Germinal center (tissue), 1 donor: ENCODE measurements at regions not wholly inside any gene's neighbourhood (a gene's known extent, or its start where the extent isn't known, plus 50 kb on each side); places are given as distances from the start of the nearest gene placed in this dataset.
"Not testable (repeated sequence)": the region's sequence is repeated elsewhere in the genome, so short reads cannot be mapped to it uniquely, and the experiment has no call there.

ENCODE experiments used
- DNase-seq: peaks from one replicate; pipeline ENCODE4 v3.0.0; 2012; ENCODE audit warnings: mixed read lengths, low spot score

DNA sequence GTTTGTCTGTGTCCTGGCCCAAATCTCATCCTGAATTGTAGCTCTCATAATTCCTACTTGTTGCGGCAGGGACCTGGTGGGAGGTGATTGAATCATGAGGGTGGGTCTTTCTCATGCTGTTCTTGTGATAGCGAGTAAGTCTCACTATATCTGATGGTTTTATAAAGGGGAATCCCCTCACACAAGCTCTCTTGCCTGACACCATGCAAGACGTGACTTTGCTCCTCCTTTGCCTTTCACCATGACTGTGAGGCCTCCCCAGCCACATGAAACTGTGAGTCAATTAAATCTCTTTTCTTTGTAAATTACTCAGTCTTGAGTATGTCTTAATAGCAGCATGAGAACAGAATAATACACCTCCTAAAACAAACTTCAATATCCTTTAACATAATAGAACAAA is 1065.6 kb downstream of the PLA2G4A start:
- DNase-seq, result no peak

DNA sequence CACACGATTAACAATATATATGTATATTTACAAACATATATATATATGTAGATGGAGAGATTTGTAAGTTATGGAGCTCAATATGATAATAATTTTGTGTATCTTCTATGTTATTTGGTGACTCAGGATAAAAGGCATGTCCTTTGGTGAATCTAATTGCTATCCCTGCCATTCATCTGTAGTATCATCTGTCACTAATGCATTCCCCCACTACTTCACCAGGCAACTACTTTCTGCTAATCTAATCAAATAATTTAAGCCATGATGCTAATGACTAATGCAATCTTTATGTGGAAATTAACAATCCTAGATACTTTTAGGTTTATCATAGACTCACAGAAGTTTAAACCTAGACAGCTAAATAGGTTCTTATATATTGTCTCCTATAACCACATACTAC is 1074.5 kb downstream of the PLA2G4A start:
- DNase-seq, result no peak

DNA sequence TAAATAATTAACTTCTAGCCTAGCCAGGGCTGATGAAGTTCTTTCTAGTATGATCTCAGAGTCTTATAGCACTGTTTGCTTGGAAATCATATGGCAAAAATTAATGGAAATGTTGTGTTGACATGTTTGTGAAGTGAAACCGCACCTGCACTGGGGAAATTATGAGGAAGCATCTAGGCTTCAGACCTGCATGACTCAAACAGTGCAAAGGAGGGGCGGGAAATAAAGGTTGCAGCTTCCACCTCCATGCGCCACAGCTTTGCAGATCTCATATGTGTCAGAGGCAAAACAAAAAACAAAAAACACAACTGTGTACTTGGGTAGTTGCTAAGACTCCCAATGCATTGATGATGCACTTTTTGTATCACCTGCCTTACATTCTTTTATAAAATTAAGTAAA is 1080.6 kb downstream of the PLA2G4A start:
- no peak for DNase-seq

DNA sequence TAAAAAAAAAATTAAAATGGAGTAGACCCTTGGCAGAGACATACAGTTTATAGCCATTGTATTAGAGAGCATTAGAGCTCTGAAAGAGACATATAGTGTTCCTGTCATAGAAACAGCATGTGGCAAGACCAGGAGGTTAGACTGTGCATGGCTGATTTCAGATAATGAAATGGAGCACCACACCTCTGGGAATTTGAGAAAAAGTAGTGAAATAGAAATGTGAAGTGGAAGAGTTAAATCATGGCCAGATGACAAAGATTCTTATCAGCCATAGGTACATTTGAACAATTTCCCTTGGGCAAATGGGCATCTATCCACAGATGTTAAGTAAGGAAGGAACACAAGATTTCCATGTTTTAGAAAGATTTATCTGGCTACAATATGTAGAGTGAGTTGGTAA is 1083.1 kb downstream of the PLA2G4A start:
- DNase-seq, result no peak

DNA sequence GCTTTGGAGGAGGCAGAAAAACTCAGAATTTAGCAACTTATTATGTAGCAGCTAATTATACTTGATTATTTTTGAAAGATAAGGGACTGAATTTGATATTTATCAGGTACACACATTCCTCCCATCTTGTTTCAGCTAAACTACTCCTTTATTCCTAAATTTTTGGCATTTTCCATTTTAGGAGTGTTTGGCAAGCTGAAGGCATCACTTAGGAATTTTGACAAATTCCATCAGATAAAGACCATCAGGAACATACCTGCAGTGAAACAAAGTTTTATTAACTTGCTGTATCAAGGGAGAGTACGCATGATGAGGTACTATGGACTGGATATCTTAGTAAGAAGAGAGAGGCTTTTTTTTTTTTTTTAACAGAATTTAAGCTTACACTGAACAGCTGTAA is 1092.2 kb downstream of the PLA2G4A start:
- DNase-seq, result no peak

DNA sequence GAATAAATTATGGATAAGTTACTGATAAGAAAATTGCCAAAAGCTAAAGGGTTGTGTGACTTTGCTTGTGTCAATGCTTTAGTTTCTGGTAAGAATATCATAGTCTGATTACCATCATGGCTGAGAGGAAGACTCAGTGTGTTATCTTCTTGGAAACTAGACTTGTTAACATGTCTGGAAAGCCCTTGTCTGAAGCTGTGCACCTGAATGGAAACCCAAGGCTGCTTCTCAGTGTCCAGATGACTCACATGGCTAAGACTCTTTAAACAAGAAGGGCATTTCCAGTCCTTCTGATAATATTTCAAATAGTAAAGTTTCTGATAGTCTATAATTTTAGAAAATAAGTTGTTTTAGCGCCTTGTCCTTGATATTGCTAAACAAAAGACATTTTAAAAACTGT is 1092.7 kb downstream of the PLA2G4A start:
- DNase-seq, result no peak

DNA sequence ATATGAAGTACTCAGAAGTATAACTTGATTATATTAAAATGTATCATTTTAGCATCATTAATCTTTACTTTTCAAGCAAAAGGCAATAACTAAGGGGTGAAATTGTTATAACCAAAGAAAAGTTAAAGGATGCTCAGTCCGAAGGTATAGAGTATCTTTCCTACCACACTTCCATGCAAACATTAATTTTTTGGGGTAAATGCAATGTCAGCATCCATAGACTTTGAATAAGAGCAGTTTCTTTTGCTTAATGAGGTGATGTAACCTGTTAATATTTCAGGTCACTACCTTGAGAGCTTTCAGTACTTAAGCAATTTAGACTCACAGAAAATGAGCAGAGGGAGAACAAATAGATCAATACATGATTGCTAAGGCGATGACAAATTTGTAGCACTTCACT is 1093.5 kb downstream of the PLA2G4A start:
- no peak for DNase-seq

DNA sequence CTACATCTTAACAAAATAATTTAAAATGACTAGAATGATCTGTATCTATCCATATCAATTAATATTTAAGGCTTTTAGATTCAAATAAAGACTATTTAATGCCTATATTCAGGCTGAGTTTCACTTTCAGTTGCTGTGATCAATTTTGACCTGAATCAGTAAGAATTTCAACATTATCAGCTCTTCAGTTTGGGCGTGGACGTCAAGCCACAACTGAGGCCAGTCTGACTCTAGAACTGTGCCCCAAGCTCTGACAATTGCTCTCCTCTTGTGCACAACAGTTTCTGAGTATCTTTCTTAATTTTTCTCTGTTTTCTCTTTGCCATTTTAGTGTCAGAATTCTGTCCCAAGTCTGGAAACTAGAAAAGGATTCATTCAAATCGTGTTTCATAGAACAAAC is 1095.5 kb downstream of the PLA2G4A start:
- DNase-seq, result no peak

DNA sequence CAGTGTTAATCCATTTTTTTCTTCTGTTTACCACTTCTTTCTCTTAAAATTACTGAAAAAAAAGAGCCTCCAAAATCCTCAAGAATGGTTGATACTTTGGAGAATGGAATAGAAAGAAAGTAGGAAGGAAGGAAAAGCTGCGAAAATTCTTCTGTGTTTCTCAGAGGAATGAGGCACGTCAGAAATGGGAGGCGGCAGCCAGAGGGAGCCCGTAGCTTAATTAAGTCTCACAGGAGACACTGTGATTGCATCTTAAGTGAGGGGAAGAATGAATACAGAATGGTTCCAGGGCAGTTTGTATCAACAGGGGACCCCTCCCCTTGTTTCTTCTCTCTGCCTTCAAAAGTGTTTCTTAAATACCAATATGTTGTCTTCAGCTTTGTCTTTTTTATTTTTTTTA is 1099.5 kb downstream of the PLA2G4A start:
- no peak for DNase-seq

DNA sequence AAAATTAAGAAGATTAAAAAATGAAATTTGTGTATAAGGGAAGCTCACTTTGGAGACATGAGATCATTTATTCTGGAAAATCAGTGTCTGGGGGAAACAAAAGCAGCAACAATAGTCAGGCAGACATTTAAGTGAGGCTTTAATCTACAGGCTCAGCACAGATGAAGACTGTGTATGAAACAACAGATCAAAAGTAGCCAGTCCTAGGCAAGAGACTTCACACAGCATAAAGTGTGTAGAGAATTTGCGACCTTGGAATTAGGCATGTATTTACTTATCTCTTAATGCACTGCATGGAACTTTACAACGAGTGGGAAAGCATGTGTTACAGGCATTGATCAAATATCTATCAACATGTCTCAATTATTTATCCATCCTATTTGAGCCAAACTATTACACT is 1099.9 kb downstream of the PLA2G4A start:
- no peak for DNase-seq

DNA sequence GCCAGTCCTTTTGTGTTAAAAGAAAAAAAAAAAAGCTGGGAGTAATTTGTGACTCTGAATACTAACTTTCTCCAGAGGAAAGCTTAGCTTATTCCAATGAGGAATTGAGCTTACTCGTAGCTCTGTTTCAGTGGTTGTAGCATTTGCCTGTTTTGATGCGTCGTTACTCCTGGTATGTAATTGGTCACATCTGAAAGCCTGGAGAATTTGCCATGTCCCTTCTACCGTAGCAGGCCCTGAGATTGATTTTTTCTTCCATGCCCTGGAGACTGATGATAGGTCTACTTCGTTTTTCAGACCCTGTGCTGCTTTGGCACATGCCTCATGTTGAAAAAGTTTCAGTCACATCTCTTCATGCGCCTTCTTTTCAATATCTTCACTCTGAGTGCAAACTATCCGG is 1103.0 kb downstream of the PLA2G4A start:
- DNase-seq, result no peak

DNA sequence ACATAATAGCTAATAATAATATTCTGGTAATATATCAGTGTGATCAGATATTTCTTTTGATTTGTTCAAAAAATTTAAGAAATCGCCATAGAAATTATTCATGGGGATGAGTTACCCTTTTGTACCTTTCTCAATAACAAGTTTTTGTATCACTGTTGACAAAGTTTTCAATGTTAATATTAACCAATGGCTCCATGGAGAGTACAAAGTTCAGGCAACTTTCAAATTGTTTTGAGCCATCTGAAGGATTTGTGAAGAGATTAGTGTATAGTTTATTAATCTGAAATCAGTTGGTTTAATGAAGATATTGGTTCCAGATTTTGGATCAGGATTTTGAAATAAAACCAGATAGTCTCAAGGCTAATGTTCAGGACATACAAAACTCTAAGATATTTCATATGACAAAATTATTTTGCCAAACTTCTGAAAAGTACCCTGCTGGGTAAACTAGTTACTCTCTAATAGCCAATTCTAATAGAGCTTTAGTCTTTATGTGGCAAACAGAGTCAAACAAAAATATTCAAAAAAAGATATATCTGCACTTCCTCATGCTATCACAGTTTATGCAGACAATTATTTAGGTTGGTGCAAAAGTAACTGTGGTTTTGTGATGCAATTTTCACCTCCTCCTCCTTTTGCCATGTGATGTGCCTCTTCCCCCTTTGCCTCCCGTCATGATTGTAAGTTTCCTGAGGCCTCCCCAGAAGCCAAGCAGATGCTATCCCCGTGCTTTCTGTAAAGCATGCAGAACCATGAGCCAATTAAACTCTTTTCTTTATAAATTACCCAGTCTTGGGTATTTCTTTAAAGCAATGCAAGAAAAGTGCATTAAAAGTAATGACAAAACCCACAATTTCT is 1105.0 kb downstream of the PLA2G4A start:
- no peak for DNase-seq

DNA sequence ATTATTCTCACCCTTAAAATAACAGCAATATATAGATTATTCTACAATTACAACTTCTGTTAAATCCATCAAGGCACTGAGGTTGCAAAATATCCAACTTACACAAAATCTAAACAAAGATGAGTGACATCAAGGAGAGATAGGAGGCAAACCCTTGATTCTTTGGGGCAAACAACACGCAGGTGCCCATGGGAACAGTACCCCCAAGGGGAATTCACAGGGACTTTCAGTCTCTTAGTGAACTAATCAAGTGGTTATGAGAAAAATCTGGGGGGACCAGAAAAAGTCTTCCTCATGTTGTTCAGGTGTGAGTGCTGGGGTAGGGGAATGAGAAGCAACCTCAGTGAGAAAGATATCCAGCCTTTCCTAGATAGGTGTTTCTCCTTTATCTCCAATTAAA is 1107.9 kb downstream of the PLA2G4A start:
- no peak for DNase-seq

DNA sequence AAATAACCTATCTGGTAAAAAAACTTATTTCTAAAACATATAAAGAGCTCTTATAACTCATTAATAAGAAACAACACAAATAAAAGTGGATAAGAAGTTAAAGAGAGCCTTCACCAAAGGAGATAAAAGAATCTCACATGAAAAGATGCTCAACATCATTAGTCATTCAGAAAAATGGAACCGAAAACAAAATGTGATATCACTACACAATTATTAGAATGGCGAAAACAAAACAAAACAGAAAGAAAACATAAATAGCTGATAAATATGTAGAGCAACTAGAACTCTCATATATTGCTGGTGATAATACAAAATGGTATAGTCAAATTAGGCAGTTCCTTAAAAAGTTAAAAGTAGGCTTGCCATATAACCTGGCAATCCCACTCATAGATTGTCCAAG is 1109.3 kb downstream of the PLA2G4A start:
- DNase-seq, result no peak

DNA sequence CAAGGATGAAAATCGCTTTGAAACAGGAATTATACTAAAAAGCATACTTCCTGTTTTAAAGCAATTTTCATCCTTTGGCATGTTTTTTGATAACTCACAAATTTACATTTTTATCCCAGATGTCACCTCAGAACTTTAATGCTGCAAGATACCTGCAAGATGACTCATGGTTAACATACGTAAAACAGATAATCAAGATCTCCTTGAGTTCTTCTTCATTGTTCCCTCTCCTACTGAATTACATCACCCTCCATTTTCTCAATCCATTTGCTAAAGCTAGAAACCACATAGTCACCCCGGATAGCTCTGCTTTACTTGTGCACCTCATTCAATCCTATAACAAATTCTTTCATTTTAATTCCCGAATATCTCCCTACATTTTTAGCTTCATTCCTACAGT is 1114.2 kb downstream of the PLA2G4A start:
- no peak for DNase-seq

DNA sequence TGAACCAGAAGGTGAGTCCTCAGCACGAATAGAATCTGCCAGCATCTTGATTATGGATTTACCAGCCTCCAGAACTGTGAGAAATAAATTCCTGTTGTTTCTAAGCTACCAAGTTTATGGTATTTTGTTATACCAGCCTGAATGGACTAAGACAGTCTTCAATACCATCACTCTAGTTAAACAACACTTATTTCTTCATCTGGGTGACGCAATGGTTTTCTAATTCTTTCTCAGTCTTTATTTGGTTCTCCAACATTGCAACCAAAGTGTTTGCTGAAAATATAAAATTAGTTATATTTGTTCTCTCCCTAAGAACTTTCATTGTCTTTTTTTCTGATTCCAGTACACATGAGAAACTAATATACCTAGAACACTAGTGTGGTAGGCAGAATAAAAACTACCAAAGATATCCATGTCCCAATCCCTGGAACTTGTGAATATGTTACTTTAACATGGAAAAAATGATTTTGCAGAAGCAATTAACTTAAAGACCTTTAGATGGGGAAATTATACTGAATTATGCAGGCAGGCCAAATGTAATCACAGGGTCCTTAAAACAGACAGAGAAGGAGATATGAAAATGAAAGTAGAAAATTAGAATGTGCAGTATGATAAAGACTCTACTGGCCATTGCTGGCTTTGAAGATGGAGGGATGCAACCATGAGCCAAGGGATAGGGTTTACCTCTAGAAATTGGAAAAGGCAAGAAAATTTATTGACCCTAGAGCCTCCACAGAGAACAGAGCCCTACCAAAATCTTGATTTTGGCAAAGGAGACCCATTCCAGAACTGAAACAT is 1115.1 kb downstream of the PLA2G4A start:
- DNase-seq, result no peak

DNA sequence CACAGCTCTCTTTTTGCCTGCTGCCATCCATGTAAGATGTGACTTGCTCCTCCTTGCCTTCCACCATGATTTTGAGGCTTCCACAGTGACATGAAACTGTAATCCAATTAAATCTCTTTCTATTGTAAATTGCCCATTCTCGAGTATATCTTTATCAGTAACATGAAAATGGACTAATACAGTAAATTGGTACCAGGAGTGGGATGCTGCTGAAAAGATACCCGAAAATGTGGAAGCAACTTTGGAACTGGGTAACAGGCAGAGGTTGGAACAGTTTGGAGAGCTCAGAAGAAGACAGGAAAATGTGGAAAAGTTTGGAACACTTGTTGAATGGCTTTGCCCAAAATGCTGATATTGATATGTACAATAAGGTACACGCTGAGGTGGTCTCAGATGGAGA is 1117.9 kb downstream of the PLA2G4A start:
- DNase-seq, result not testable (repeated sequence)

DNA sequence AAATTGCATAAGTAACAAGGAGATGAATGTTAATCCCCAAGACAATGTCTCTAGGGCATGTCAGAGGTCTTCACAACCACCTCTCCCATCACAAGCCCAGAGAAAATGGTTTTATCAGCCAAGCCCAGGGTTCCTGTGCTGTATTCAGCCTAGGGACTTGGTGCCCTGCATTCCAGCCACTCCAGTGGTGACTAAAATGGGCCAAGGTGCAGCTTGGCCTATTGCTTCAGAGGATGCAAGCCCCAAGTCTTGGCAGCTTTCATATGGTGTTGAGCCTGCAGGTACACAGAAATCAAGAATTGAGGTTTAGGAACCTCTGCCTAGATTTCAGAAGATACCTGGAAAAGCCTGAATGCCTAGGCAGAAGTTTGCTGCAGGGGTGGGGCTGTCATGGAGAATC is 1118.6 kb downstream of the PLA2G4A start:
- no peak for DNase-seq

DNA sequence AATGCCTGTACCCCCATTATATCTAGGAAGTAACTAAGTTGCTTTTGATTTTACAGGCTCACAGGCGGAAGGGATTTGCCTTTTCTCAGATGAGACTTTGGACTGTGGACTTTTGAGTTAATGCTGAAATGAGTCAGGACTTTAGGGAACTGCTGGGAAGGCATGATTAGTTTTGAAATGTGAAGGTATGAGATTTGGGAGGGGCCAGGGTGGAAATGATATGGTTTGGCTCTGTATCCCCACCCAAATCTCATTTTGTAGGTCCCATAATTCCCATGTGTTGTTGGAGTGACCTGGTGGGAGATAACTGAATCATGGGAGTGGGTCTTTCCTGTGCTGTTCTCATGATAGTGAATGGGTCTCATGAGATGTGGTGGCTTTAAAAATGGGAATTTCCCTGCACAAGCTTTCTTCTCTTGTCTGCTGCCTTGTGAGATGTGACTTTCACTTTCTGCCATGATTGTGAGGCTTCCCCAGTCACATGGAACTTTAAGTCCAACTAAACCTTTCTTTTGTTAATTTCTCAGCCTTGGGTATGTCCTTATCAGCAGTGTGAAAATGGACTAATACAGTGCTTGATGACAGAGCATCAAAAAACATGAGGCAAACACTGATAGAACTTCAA is 1119.5 kb downstream of the PLA2G4A start:
- no peak for DNase-seq

DNA sequence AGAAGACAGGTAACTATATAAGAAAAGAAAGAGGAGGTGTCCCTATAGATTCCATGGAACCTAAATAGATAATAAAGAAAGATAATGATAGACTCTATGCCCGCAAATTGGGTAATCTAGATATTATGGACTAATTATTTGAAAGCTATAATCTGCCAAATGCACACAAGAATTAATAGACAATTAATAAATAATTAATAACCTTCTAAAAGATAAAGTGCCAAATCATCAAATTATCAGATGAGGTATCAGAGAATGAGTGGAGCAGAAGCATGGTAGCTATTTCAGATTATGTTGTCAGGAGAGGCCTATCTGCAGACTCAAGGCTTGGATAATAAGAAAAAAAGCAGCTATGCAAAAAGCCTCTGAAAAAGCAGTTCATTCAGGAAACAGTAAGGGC is 1120.8 kb downstream of the PLA2G4A start:
- no peak for DNase-seq

DNA sequence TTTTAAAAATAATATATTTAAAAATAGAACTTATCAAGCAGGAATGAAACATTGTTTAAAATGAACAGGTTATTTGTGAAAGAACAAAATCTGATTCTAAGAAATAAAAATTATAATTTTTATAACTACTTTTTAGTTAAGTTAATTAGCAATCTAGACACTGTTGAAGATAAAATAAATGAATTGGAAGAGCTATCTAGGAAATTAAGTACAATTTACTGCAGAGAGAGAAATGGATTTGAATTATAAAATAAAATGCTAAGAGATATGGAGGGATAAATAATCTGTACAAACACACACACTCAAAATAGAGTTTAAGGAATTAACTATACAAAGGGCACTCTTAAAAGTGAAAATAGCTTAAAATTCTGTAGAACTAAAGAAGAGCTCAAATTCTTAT is 1123.1 kb downstream of the PLA2G4A start:
- DNase-seq, result no peak

DNA sequence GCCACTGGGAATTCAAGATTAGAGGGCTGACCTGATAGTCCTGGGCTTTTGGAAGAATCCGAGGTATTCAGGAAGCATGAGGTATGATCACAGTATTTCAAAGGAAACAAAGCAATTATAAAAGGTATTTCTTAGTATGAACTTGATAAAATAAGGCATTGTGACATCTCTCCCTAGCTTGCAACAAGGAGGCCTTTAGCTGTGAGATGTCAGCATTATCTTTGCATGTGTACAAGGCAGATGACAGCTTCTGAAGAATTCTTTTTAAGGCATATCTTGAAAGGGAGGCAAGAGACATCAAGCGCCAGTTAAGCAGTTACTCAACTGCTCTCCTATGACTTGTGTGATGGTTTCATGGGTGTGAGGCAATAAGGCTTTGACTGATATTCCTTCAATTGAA is 1123.7 kb downstream of the PLA2G4A start:
- DNase-seq, result no peak

DNA sequence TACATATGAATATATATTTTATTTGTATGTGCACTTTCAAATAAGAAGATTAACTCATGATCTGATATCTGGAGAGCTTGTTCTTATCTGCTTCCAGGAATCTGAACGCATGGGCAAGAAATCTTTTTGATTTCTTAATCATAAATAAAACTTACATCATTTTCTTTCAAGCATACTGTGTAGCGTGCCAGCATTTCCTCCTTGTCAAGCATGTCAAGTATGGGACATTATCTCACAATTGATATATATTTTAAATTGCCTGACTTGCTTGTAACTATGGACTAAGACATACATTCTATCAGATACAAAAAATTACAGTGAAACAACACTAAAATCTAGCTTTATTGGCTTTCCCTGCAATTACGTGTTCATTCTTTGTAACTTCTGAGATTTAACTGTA is 1128.2 kb downstream of the PLA2G4A start:
- DNase-seq, result no peak
